A673 (cell line): ENCODE measurements at regions not wholly inside any gene's neighbourhood (a gene's known extent, or its start where the extent isn't known, plus 50 kb on each side); places are given as distances from the start of the nearest gene placed in this dataset.

Experiments used
- EZH2 ChIP-seq: fragments of 200-600 bp; sonication (generic); IDR thresholded peaks from 2 replicates; pipeline ENCODE4 v1.6.1; 2017; ENCODE audit warnings: borderline replicate concordance, low read depth, mild to moderate bottlenecking, mixed read lengths, antibody characterized with exemption, low read length; ENCODE audit not compliant: poor library complexity, severe bottlenecking
- TF ChIP-seq, protein P1 (sequence below): fragments of 300-800, 200-600 bp; sonication (generic); conservative IDR thresholded peaks from 2 replicates; pipeline ENCODE4 v1.5.1; 2017; ENCODE audit warnings: low read depth, mild to moderate bottlenecking, antibody characterized with exemption, low read length, moderate library complexity, mixed read lengths

DNA sequence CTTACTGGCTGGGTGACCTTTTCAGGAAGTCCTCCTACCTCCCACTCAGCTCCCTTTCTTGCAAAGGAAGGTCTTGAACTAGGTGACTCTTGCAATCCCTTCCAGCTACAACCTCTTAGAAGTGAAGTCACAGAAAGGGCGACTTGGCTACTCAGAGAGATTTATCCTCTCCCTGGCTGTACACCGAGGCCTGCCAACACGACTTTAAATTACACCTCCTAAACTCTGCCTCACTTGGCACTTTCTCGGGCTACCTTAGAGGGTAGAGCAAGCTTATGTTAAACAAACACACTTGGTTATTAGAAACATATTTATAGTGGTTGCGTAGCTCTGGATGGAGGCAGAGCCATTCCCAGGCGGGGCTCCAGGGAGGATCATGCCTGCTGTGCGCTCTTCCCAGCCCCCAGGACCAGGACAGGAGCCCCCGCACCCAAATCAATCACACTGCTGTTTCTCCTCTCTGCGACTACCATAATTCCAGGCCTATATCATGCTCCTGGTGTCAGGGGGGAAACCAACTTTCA lies 358.4 kb downstream of the BUD13 start:
- TF ChIP-seq, protein P1, sequence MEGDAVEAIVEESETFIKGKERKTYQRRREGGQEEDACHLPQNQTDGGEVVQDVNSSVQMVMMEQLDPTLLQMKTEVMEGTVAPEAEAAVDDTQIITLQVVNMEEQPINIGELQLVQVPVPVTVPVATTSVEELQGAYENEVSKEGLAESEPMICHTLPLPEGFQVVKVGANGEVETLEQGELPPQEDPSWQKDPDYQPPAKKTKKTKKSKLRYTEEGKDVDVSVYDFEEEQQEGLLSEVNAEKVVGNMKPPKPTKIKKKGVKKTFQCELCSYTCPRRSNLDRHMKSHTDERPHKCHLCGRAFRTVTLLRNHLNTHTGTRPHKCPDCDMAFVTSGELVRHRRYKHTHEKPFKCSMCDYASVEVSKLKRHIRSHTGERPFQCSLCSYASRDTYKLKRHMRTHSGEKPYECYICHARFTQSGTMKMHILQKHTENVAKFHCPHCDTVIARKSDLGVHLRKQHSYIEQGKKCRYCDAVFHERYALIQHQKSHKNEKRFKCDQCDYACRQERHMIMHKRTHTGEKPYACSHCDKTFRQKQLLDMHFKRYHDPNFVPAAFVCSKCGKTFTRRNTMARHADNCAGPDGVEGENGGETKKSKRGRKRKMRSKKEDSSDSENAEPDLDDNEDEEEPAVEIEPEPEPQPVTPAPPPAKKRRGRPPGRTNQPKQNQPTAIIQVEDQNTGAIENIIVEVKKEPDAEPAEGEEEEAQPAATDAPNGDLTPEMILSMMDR, result no peak
- TF ChIP-seq EZH2, result no peak
